Chondrocyte (in vitro differentiated cells): ENCODE measurements at regions not wholly inside any gene's neighbourhood (a gene's known extent, or its start where the extent isn't known, plus 50 kb on each side); places are given as distances from the start of the nearest gene placed in this dataset.

Experiments used
- DNase-seq: peaks from one replicate; pipeline ENCODE4 v3.0.0; 2021; ENCODE audit warnings: mixed read lengths, low spot score
- H3K27ac Mint-ChIP-seq: one replicate; pipeline ENCODE4 v1.8.0; 2021; ENCODE audit warnings: mild to moderate bottlenecking, moderate library complexity, mixed read lengths; ENCODE audit not compliant: unreplicated experiment
- H3K27me3 Mint-ChIP-seq: 2 replicates; pipeline ENCODE4 v1.8.0; 2021; ENCODE audit warnings: low read depth, mixed read lengths
- H3K36me3 Mint-ChIP-seq: 2 replicates; pipeline ENCODE4 v1.8.0; 2021; ENCODE audit warnings: low read depth, mixed read lengths
- H3K4me1 Mint-ChIP-seq: 2 replicates; pipeline ENCODE4 v1.8.0; 2021; ENCODE audit warnings: low read depth, mild to moderate bottlenecking, mixed read lengths
- H3K4me3 Mint-ChIP-seq: one replicate; pipeline ENCODE4 v1.8.0; 2021; ENCODE audit warnings: mild to moderate bottlenecking, moderate library complexity, mixed read lengths; ENCODE audit not compliant: unreplicated experiment
- H3K9me3 Mint-ChIP-seq: 2 replicates; pipeline ENCODE4 v1.8.0; 2021; ENCODE audit warnings: low read depth, mixed read lengths
- TF ChIP-seq, protein P1 (sequence below): fragments of 200-600 bp; sonication (generic); IDR thresholded peaks from 2 replicates; pipeline ENCODE4 v1.5.0; 2021; ENCODE audit warnings: antibody characterized with exemption, mild to moderate bottlenecking, moderate library complexity

DNA sequence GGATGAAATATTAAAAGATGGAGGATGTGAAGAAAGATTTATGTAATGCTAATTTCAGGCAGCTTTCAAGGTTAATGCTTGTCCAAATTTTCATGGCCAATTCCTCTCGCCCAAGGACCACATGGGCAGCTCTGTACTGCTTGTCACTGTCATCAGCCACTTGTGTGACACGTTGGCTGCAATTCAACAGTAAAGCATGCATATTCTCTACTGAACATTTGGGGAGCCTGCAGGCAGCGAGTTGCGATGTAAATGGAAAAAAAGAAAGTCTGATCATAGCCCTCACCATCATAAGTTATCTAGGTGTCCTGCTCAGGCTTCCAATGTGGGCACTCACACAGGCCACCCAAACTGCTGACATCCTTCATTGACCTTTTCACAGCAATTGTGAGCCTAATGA lies 1026.8 kb upstream of the NR2F2 start:
- H3K36me3 Mint-ChIP-seq, result peaks cover 2% of the 10 kb centered on the region
- H3K27me3 Mint-ChIP-seq, result no peaks in the 10 kb centered on the region
- no peak for DNase-seq
- no peak overlapping the region for H3K4me3 Mint-ChIP-seq
- H3K4me1 Mint-ChIP-seq, result peaks cover 17% of the 10 kb centered on the region
- peaks cover 7% of the 10 kb centered on the region for H3K9me3 Mint-ChIP-seq
- no peak overlapping the region for H3K27ac Mint-ChIP-seq
- TF ChIP-seq, protein P1, sequence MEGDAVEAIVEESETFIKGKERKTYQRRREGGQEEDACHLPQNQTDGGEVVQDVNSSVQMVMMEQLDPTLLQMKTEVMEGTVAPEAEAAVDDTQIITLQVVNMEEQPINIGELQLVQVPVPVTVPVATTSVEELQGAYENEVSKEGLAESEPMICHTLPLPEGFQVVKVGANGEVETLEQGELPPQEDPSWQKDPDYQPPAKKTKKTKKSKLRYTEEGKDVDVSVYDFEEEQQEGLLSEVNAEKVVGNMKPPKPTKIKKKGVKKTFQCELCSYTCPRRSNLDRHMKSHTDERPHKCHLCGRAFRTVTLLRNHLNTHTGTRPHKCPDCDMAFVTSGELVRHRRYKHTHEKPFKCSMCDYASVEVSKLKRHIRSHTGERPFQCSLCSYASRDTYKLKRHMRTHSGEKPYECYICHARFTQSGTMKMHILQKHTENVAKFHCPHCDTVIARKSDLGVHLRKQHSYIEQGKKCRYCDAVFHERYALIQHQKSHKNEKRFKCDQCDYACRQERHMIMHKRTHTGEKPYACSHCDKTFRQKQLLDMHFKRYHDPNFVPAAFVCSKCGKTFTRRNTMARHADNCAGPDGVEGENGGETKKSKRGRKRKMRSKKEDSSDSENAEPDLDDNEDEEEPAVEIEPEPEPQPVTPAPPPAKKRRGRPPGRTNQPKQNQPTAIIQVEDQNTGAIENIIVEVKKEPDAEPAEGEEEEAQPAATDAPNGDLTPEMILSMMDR, result no peak

DNA sequence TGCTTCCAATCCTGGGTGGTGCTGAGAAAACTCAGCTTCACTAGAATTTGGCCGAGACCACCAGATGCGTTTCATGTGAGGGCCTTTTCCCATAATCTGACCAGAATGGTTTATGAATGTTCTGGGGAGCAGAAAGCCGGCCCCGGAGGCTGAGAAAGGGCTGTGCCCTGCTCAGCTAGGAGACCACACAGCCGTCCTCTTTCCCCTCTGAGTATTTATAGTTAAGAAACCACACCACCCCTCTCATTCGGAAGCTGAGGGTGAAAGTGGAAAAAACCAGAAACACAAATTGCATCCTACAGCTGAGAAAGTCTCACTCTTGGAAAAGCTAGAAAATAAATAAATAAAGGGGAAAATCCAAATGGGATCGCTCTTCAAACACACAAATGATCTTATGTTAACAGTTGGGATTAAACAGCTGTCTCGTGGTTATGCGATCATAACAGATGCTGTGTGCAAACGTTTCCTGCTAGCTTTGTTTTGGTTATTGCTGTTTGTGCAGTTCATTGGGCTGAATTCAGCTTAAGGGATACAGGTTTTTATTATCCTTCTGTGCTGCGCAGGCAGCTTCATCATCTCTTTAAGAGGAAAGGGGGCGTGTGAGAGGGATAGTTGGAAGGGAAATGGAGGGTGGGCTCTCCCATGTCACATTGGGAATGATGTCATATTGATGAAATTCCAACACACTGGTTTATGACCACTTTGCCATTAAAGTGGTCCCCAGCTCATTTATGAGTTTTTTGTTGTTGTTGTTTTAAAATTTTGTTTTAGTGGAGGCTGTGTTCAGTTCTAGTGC lies 1026.2 kb upstream of the NR2F2 start:
- no peak overlapping the region for H3K27ac Mint-ChIP-seq

DNA sequence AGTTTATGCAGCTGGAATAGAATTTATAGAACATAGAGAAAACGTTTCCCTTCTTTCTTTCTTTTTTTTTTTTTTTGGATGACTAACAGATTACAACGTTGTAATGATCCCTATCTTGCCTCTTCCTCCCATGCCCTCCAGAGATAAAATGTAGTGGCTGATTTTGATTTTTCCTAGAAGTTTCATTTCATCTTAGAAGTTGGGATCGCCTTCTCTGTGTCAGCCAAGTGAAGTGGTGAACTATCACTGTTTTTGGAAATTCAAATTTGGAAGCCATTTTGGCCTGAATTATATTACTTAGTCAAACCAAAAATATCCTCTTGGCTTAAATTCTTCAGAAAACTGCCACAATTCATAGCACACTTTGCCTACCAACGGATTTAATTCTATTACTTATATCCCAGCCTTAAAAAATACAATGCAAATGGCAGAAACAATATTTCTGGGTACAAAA lies 1025.5 kb upstream of the NR2F2 start:
- Mint-ChIP-seq H3K27ac (peak overlapping the region; percentile 24), H3K36me3 (peaks cover 2% of the 10 kb centered on the region), H3K4me3 (no peak overlapping the region), H3K9me3 (peaks cover 8% of the 10 kb centered on the region), H3K27me3 (no peaks in the 10 kb centered on the region), H3K4me1 (peaks cover 17% of the 10 kb centered on the region)
- TF ChIP-seq, protein P1, result no peak
- no peak for DNase-seq

More for the DNA sequence above, 1026.2 kb upstream of the NR2F2 start:
- Mint-ChIP-seq H3K27me3 (no peaks in the 10 kb centered on the region), H3K36me3 (peaks cover 2% of the 10 kb centered on the region), H3K4me3 (no peak overlapping the region), H3K4me1 (peaks cover 17% of the 10 kb centered on the region), H3K9me3 (peaks cover 7% of the 10 kb centered on the region)
- TF ChIP-seq, protein P1, result no peak
- DNase-seq, result no peak

DNA sequence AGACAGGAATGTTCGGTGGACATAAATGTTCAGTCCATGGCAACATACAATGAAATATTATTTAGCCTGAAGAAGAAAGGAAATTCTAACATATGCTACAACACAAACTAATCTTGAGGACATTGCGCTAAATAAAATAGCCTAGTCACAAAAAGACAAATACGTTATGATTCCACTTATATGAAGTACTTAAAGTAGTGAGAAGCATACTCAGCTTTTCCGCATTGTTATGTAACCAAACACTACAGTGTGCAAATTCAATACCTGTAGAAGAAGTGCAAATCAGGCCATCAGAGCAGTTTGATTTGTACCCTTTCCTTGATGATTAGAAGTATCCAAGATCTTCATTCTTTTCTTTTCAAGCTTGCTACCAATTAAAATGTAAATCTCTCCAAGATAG lies 1023.4 kb upstream of the NR2F2 start:
- DNase-seq, result no peak
- peaks cover 6% of the 10 kb centered on the region for H3K4me1 Mint-ChIP-seq
- H3K36me3 Mint-ChIP-seq, result no peaks in the 10 kb centered on the region
- H3K27ac Mint-ChIP-seq, result no peak overlapping the region
- H3K9me3 Mint-ChIP-seq, result peaks cover 7% of the 10 kb centered on the region
- H3K27me3 Mint-ChIP-seq, result no peaks in the 10 kb centered on the region
- TF ChIP-seq, protein P1, result no peak
- H3K4me3 Mint-ChIP-seq, result no peak overlapping the region

DNA sequence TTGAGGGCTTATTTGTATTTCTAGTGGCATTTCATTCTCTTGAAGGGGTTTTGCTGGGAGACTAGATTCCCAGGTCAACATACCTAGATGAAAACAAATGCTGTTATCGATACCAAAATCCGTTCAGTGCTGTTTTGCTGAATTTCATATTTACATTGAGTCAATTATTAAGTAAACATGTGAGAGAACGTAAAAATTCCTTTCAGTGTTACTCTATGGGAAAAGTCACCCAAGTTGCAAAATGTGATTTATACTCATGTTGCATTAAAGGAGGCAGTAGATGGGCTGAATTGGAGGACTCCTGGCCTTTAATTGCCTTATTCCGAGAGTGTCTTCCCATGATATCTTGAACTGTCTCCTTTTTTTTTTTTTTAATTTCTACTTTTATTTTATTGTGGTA lies 1011.3 kb upstream of the NR2F2 start:
- DNase-seq, result no peak
- no peaks in the 10 kb centered on the region for H3K27me3 Mint-ChIP-seq
- peaks cover 16% of the 10 kb centered on the region for H3K9me3 Mint-ChIP-seq
- peaks cover 7% of the 10 kb centered on the region for H3K36me3 Mint-ChIP-seq
- H3K4me3 Mint-ChIP-seq, result no peak overlapping the region
- H3K4me1 Mint-ChIP-seq, result no peaks in the 10 kb centered on the region
- TF ChIP-seq, protein P1, result no peak
- H3K27ac Mint-ChIP-seq, result no peak overlapping the region
